H1 (cell line): ENCODE measurements at regions not wholly inside any gene's neighbourhood (a gene's known extent, or its start where the extent isn't known, plus 50 kb on each side); places are given as distances from the start of the nearest gene placed in this dataset.
A peak's percentile ranks its signal among the peaks of the same experiment; 100 is the strongest.

Experiments
- BACH1 ChIP-seq: IDR thresholded peaks from 2 replicates; pipeline ENCODE4 v1.6.1; 2012; ENCODE audit warnings: low read length, improper control_type of control experiment
- CBX8 ChIP-seq: fragments of 300-800, 300-1000 bp; sonication (generic); IDR thresholded peaks from 2 replicates; pipeline ENCODE4 v1.7.1; 2016; ENCODE audit warnings: low read depth, low read length, borderline replicate concordance
- EZH2 ChIP-seq: fragments of 200-600 bp; sonication (generic); IDR thresholded peaks from 2 replicates; pipeline ENCODE4 v1.7.1; 2012; ENCODE audit warnings: low read depth, mild to moderate bottlenecking, moderate library complexity, low read length, inconsistent platforms; ENCODE audit not compliant: severe bottlenecking
- GABPA ChIP-seq: IDR thresholded peaks from 2 replicates; pipeline ENCODE4 v1.6.1; 2011; ENCODE audit warnings: mild to moderate bottlenecking, low read length, moderate library complexity, borderline replicate concordance; ENCODE audit not compliant: insufficient read depth
- SIN3A ChIP-seq, 2 experiments: IDR thresholded peaks in 1 of 2; conservative IDR thresholded peaks in 1 of 2; 2 replicates each; pipeline ENCODE4 v1.6.1; 2011 to 2012; ENCODE audit warnings: low read length in 2 of 2, improper control_type of control experiment in 1 of 2, low read depth in 1 of 2, mild to moderate bottlenecking in 1 of 2
- SRF ChIP-seq: IDR thresholded peaks from 2 replicates; pipeline ENCODE4 v1.6.1; 2011; ENCODE audit warnings: mild to moderate bottlenecking, low read depth, low read length, moderate library complexity
- YY1 ChIP-seq: IDR thresholded peaks from 2 replicates; pipeline ENCODE4 v1.6.1; 2011; ENCODE audit warnings: low read depth, mild to moderate bottlenecking, low read length
- TF ChIP-seq, protein P1 (sequence below), 3 experiments: IDR thresholded peaks; 1 replicate in 2 of 3; 2 replicates in 1 of 3; pipeline versions ENCODE4 v1.5.1 to v1.6.1; 2011; ENCODE audit warnings: low read length in 3 of 3, mild to moderate bottlenecking in 3 of 3, inconsistent platforms in 2 of 3, low read depth in 1 of 3, moderate library complexity in 1 of 3; ENCODE audit not compliant: insufficient read depth in 1 of 3; ENCODE audit errors: control extremely low read depth in 1 of 3
- TF ChIP-seq, protein P2 (sequence below): IDR thresholded peaks from 2 replicates; pipeline ENCODE4 v1.6.1; 2012; ENCODE audit warnings: low read length, inconsistent platforms

DNA sequence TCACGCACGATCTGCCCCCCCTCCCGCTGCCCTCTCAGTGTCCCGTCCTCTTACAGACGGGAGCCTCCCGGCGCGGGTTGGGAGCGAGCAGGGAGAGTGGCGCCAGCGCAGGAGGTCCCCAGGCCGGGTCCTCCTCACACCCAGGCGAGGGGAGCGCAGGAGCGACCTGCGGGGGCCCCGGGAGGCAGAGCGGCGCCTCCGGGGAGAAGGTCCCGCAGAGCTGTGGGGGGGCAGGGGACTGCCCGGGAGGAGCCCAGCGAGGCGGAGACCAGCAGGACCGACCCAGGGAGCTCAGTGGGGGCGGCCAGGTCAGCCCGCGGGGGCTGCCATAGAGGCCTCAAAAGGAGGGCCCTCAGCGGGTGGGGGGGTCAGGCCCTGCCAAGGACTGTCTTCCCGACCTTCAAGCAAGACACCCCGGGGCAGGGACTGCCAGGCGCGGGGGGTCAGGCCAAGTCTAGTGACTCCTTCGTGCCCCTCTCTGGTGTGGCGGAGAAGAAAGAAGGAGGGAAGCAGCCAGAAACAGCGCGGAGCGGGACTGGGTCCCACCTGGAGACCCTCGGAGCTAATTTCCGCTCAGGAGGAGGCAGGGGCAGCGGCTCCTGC lies 123.3 kb upstream of the ERCC6L2 start:
- peak; percentile 34 for TF ChIP-seq EZH2
- no peak for TF ChIP-seq SRF
- TF ChIP-seq, protein P1, sequence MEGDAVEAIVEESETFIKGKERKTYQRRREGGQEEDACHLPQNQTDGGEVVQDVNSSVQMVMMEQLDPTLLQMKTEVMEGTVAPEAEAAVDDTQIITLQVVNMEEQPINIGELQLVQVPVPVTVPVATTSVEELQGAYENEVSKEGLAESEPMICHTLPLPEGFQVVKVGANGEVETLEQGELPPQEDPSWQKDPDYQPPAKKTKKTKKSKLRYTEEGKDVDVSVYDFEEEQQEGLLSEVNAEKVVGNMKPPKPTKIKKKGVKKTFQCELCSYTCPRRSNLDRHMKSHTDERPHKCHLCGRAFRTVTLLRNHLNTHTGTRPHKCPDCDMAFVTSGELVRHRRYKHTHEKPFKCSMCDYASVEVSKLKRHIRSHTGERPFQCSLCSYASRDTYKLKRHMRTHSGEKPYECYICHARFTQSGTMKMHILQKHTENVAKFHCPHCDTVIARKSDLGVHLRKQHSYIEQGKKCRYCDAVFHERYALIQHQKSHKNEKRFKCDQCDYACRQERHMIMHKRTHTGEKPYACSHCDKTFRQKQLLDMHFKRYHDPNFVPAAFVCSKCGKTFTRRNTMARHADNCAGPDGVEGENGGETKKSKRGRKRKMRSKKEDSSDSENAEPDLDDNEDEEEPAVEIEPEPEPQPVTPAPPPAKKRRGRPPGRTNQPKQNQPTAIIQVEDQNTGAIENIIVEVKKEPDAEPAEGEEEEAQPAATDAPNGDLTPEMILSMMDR (IDR thresholded peaks at IDR 0.05; ENCODE audit: control extremely low read depth in 1 of 3, insufficient read depth in 1 of 3, low read depth in 1 of 3, low read length in 3 of 3): no peak
- no peak for TF ChIP-seq SIN3A (conservative IDR thresholded peaks at IDR 0.05 in 1 of 2, IDR thresholded peaks at IDR 0.05 in 1 of 2; ENCODE audit: low read depth in 1 of 2, low read length in 2 of 2)
- no peak for TF ChIP-seq GABPA
- no peak for TF ChIP-seq YY1
- no peak for TF ChIP-seq BACH1
- TF ChIP-seq, protein P2, sequence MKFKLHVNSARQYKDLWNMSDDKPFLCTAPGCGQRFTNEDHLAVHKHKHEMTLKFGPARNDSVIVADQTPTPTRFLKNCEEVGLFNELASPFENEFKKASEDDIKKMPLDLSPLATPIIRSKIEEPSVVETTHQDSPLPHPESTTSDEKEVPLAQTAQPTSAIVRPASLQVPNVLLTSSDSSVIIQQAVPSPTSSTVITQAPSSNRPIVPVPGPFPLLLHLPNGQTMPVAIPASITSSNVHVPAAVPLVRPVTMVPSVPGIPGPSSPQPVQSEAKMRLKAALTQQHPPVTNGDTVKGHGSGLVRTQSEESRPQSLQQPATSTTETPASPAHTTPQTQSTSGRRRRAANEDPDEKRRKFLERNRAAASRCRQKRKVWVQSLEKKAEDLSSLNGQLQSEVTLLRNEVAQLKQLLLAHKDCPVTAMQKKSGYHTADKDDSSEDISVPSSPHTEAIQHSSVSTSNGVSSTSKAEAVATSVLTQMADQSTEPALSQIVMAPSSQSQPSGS: no peak
- TF ChIP-seq CBX8: no peak
